Caki2 (cell line): ENCODE measurements at regions not wholly inside any gene's neighbourhood (a gene's known extent, or its start where the extent isn't known, plus 50 kb on each side); places are given as distances from the start of the nearest gene placed in this dataset.

Source experiments
- DNase-seq: peaks from one replicate; pipeline ENCODE4 v3.0.0-alpha.2; 2015; ENCODE audit warnings: low read depth
- in situ Hi-C: cut with HindIII; loops from 2 replicates; pipeline ENCODE4 v1.10.0; 2016; ENCODE audit warnings: low sequenced_read_pairs, low pct_unique_long_range_greater_than_20kb, mixed read lengths

- DNase-seq = no peak
- in situ Hi-C loops = no loop called here
These were observed 203.5 kb downstream of the EPM2A start for GRCh38 chr6:145531822-145532221.

- no peak for DNase-seq
- in situ Hi-C loops = no loop called here
These were observed 203.0 kb downstream of the EPM2A start for GRCh38 chr6:145532361-145532760.

GRCh38 chr6:145534989-145535388, 200.3 kb downstream of the EPM2A start:
- in situ Hi-C loops = no loop called here
- DNase-seq = no peak

GRCh38 chr6:145538989-145539388, 196.3 kb downstream of the EPM2A start:
- in situ Hi-C loops = no loop called here
- no peak for DNase-seq

- in situ Hi-C loops = no loop called here
- DNase-seq = no peak
These were observed 195.5 kb downstream of the EPM2A start for GRCh38 chr6:145539831-145540230.

GRCh38 chr6:145540741-145541140, 194.6 kb downstream of the EPM2A start:
- DNase-seq = no peak
- in situ Hi-C loops = no loop called here

GRCh38 chr6:145544041-145544440, 191.3 kb downstream of the EPM2A start:
- in situ Hi-C loops = no loop called here
- no peak for DNase-seq

GRCh38 chr6:145544514-145544913, 190.8 kb downstream of the EPM2A start:
- DNase-seq = no peak
- in situ Hi-C loops = no loop called here

GRCh38 chr6:145546265-145546664, 189.1 kb downstream of the EPM2A start:
- no peak for DNase-seq
- in situ Hi-C loops = no loop called here

- no peak for DNase-seq
- in situ Hi-C loops = no loop called here
These were observed 187.6 kb downstream of the EPM2A start for GRCh38 chr6:145547594-145548335.

- in situ Hi-C loops = no loop called here
- DNase-seq = no peak
These were observed 186.2 kb downstream of the EPM2A start for GRCh38 chr6:145548933-145549648.

GRCh38 chr6:145551164-145551563, 184.2 kb downstream of the EPM2A start:
- in situ Hi-C loops = no loop called here

GRCh38 chr6:145555084-145555483, 180.2 kb downstream of the EPM2A start:
- no peak for DNase-seq
- in situ Hi-C loops = no loop called here

More at GRCh38 chr6:145551164-145551563, 184.2 kb downstream of the EPM2A start:
- no peak for DNase-seq

- in situ Hi-C loops = no loop called here
- no peak for DNase-seq
These were observed 177.8 kb downstream of the EPM2A start for GRCh38 chr6:145557474-145557873.

- in situ Hi-C loops = no loop called here
- no peak for DNase-seq
These were observed 175.5 kb downstream of the EPM2A start for GRCh38 chr6:145559836-145560235.

GRCh38 chr6:145561095-145562072, 173.9 kb downstream of the EPM2A start:
- DNase-seq = no peak
- in situ Hi-C loops = no loop called here

- in situ Hi-C loops = no loop called here
- DNase-seq = no peak
These were observed 172.3 kb downstream of the EPM2A start for GRCh38 chr6:145562771-145563615.

- in situ Hi-C loops = no loop called here
- DNase-seq = no peak
These were observed 170.8 kb downstream of the EPM2A start for GRCh38 chr6:145564553-145564952.
